DMS153 treated with DMSO at 0.1 percent for 48 hours (cell line): ENCODE measurements at regions not wholly inside any gene's neighbourhood (a gene's known extent, or its start where the extent isn't known, plus 50 kb on each side); places are given as distances from the start of the nearest gene placed in this dataset.
"Not testable (repeated sequence)": the region's sequence is repeated elsewhere in the genome, so short reads cannot be mapped to it uniquely, and the experiment has no call there.

Source experiments
- DNase-seq: peaks from one replicate; lab custom pipeline; 2025; ENCODE audit not compliant: unreplicated experiment; lab: John Stamatoyannopoulos, UW

DNA sequence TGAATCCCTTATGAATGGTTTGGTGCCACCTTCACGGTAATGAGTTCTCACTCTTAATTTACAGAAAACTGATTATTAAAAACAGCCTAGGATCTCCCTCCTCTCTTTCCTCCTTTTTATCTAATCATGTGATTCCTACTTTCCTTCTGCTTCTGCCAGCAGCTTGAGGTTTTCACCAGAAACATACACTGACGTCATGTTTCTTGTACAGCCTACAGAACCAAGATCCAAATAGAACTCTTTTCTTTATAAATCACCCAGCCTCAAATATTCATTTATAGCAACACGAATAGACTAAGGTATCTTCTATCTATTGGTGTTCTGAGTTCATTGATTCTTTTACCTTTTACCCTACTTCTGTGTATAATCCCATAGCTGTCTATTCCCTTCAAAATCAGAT, 388.9 kb upstream of the CDH10 start:
- no peak for DNase-seq

DNA sequence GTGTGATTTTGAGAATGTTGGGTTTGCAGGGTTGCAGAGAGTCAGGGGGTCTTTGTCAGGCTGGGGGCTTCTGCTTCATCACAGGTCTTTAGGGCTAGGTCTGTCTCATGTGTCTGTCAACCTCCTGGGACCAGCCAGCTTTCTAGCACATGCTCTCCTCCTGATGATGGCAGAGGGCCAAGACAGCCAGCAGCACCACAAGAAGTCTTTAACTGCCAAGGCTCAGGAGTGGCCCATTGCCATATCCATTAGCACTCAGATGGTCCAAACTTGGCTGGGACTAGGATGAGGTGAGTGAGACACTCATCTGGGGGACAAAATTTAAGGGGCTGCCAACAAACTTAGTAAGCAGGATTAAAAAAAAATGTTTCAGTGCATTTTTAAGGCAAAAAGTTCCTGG, 384.2 kb upstream of the CDH10 start:
- DNase-seq: no peak

DNA sequence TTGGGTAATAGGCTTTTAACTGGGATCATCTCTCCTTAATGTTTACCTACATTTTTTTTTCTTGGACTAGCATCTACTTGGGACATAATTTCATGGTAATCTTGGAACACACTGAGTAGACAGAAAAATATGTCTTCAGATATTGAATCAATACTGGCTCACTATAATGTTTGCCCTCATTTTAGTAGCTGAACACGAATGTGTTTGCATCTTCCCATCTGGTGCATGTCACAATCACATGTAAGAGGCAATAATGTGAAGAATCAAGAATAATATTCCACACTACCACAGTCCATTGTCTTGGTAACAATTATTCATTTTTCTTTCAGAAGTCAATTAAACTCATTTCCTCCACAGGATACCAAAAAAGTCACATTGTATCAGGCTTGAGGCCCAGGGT, 382.7 kb upstream of the CDH10 start:
- DNase-seq: no peak

DNA sequence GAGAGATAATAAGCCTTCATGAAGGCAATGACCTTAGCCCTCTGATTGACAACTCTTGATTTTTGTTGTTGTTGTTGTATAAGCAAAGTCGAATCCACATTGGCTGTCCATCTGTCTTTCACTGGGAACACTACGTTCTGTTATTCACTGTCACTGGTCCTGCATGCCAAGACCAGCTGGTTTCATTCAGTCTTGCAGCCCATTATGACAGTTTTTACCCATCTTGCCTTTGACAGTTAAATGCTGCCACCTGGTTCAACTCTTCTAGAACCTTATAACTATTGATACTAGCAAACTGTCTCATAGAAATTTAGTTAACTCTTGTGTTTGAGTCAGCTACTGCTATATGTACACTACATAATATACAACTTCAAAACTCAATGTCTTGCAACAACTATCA, 382.3 kb upstream of the CDH10 start:
- no peak for DNase-seq

DNA sequence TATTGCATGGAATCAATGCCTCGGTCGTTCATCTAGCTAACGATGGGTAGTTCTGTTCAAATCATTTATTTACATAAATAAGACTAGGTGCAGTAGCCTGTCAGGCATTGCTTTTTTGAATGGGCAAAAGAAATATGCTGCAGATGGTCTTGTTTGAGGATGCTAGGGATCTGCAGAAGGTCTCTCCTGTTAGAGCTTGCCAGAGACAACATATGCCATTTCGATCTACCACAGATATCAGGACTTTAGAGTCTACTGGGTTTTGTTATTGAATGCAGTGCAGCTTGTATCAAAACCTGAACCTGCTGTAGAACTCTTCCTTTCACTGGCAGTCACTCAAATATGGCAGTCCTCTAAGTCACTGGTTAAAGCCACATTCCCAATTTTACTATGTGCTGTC, 381.1 kb upstream of the CDH10 start:
- DNase-seq: no peak

DNA sequence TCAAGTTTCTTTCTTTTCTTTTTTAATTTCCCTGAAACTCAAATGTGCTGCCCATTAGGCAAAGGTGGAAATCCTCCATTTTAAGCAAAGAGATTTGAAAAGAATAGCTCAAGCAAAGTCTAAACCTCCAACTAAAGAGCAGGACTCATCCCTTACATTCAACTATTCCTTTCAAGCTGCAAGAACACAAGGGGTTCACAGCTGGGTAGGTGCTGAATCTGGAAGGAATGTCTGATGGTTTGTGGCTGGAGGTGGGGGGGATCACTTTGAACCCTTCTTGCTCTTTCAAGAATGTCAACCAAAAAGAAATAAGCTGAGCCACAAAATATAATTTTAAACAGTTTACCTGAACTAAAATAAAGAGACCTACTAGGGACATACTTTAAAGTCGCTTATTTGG, 375.7 kb upstream of the CDH10 start:
- DNase-seq: no peak

DNA sequence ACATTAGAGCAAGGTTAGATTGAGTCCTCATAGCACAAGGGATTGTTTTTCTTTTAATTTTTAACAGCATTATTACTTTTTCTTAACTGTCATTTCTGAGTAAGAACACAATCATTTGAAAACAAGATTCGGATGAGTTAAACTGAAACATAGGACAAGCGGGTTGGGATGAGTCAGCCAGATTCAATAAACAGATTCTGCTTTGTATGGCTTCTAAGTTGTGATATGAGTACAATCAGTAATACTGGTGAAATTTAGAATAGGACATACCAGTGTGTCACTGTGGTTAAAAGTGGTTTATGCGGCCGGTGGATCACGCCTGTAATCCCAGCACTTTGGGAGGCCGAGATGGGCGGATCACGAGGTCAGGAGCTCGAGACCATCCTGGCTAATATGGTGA, 364.3 kb upstream of the CDH10 start:
- DNase-seq: no peak

DNA sequence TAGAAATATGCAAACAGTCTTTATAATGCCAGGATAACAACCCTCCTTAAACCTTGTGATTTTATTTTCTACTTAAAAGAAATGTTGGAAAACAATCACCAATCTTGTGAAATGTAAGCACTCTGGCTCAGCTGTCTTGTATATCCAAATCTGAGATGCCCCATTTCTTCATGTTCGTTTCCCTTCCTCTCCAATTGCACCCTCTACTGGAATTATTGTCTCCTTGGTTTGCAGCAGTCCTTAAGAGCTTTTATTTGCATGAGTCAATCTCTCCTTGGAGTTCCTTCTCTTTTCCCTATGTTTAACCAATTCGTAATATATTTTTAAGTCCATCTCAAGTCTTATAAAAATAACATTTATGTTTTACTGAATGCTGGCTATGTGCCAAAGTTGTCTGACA, 362.0 kb upstream of the CDH10 start:
- no peak for DNase-seq

DNA sequence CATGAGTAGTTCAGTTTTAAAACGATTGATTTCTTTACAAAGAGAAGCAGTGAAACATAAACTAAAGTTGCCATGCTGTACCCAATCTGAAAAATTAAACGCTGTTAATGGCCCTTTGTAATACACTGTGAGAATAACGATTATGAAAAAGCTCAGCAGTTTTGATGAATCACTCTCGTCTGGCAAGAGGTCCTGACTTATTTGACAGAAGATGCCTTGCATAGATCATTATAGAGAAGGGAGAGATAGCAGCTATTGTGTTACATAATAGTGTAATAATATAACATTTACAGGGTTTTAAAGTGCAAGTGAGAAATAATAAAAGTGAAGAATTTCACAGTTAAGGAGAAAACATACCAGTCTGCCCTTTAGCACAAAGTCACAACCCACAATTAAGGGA, 361.5 kb upstream of the CDH10 start:
- DNase-seq: no peak

DNA sequence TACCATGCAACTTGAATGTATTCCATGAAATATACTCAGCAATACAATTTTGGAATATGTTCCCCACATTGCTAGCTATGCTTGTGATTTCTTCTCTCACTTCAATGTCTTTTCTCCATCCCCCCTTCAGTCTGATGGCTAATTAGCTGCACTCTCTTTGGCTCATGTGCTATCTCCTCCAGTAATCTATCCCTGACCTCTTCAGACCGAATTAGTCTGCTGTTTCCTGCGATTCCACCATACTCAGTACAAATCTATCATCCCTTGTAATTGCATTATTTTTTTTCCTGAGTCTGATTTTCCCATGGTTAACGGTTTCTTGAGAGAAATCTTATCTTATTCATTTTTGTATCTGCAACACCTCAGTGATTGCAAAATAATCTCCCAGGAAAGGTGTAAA, 360.7 kb upstream of the CDH10 start:
- DNase-seq: no peak

DNA sequence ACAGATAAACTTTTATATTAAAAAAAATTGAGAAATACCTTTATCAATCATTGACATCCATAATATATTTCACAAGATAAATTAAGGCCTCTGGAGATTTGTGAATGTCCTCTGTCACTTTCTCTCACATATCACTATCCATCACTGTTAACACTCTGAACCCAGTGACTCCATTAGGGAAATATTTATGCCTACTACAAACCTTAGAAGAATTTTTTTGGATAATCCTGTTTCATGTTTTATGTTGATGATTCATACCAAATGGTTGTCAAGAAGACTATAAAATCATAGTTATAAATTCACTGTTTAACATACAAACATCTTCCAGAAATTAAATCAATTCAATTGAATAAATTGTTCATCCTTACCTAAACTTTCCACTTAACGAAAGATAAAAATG, 357.6 kb upstream of the CDH10 start:
- DNase-seq: no peak

DNA sequence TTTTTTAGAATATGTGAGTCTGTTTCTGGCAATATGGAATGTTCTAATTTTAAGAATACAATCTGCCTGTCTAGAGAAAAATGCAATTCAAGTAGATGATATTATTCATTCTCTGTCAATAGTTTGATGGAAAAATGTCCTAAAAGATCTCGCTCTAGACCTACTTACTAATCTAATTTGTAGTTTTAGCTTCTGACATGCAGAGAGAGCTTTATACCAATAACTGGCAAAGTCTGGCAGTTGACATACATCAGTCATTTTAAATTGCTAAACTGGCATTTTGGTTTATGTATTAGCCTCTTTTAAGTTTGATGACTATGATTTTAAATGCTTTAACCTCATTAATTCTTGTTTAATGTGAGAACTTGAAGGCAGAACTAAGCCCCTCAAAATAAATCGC, 355.0 kb upstream of the CDH10 start:
- DNase-seq: no peak

DNA sequence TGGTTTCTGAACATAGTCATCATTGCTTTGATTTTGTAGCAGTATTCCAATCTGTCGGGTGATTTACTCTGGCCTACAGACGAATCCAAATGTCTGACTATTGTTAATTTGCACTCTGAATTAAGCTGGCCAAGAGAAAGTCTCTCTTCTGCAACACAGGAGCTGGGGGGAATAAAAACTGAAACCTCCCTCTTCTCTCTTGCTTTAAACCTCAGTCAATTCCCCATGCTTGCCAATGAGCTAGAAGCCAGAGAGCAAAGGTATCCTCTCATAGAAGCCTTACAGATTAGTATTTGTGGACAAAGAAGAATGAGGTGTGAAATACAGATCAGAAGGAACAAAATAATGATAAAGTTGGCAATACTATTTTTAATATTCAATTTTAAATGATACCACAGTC, 353.9 kb upstream of the CDH10 start:
- DNase-seq: no peak

DNA sequence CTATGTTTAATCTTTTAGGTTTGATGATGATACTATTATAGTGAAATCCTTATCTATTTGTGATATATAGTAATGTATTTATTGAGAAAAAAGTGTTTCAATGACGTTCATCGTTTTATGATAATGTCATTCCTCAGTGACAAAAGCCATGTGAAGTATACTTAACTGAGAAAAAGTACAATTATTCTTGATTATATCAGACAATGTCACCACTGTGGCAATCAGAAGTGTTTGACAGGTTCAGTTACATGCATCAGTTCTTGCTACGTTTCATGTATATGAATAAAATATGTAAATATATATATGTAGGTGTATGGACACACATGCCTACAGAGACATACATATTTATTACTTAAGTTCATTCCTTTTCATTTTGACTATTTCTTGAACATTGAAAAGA, 341.5 kb upstream of the CDH10 start:
- no peak for DNase-seq

DNA sequence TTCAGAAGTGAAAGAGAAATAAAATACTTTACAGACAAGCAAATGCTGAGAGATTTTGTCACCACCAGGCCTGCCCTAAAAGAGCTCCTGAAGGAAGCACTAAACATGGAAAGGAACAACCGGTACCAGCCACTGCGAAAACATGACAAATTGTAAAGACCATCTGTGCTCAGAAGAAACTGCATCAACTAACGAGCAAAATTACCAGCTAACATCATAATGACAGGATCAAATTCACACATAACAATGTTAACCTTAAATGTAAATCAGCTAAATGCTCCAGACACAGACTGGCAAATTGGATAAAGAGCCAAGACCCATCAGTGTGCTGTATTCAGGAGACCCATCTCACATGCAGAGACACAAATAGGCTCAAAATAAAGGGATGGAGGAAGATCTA, 333.8 kb upstream of the CDH10 start:
- not testable (repeated sequence) for DNase-seq

DNA sequence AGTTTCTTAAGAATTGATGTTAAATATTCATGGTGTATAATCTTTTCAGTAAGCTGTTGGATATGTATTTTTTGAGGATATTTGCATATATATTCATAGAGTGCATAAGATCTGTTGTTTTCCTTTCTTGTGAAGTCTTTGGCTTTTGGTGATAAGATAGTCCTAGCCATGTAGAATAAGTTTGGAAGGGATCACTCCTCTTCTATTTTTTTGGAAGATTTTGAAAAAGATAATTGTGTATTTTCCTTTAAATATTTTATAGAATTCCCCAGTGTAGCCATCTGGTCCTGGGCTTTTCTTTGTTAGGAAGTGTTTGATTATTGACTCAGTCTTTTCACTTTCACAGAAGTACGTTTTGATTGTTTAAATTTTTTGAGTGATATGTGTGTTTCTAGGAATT, 318.8 kb upstream of the CDH10 start:
- no peak for DNase-seq

DNA sequence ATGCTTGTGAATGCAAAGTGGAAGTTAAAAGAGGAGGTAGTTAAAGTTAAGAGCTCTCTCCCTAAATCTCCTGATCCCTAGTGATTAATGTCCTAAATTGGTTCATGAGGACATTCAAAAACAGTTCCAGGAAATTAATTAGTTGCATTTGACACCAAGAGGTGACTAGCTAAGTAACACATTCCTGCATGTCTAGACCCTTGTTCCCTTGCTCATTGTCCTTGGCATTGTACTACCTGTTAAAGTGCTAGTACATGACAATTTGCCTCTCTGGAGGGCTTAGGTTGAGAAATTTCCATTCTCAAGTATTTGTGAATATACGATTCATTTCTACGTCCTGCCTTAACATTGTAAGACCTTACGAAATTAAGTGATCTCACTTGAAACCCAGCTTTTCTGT, 278.6 kb upstream of the CDH10 start:
- DNase-seq: no peak

DNA sequence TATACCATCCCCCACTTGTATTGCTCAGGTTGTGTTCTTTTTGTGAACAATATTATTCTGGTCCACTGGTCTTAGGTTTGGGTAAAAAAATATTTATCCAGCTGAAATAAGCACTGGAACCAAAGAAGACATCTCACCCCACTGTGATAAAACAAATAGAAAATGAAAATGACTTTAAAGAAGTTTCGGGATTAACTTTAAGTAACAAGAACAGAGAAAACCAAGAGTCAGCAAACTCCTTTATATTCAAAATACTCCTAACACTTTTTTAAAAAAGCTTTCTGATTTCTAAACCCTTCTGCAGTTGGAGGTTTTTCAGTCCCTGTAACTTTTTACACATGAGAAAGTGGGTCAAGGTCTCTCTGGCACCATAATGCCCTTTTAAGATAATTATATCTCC, 273.9 kb upstream of the CDH10 start:
- DNase-seq: no peak

DNA sequence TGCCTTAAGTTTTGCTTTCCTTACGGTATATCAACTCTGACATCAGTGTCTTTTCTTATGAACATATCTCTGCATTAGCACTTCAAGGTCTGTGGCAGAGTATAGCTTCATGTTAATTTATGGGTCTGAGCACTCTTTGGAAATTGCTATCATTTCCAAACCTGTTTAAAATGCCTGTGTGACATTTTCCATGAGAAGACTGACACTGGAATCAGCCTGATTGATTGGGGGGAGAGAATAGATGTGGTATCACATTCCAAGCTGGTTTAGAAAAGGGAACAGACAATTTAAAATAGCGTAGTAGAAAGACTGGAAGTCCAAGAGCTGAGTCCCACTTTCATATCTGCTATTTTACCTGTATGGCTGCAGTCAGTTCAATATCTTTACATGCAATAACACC, 272.1 kb upstream of the CDH10 start:
- DNase-seq: no peak

DNA sequence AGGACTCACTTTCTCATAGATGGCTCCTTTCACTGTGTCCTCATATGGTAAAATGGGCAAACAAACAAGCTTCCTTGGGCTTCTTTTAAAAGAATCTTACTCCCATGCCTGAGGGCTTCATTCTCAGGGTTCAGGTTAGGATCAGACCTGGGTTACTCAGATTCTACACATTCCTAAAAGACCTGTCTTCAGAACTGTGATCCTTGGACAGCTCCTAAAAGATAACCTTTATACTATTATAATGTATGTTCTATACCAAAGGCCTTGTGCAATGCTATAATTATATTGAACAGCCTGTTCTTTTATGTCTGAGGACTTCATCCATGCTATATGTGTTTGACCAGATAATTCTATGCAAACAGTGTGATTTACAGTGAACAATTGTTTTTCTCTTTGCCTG, 264.4 kb upstream of the CDH10 start:
- no peak for DNase-seq

DNA sequence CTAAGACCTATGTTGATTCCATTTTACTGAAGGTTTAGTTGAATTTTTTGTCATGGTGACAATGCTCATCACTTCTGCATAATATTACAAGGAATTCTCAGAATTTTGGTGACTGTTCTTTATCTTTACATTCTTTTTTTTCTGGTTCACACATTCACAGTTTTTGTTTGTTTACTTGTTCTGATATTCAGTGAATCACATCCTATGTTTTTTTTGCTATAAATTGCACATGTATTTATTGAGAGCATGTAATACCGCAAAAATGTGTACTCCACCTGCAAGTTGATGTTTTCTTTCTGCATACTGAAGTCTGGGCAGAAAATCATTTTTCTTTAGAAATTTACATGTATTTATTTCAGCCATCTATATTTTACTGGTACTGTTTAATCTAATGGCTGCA, 261.9 kb upstream of the CDH10 start:
- DNase-seq: no peak

DNA sequence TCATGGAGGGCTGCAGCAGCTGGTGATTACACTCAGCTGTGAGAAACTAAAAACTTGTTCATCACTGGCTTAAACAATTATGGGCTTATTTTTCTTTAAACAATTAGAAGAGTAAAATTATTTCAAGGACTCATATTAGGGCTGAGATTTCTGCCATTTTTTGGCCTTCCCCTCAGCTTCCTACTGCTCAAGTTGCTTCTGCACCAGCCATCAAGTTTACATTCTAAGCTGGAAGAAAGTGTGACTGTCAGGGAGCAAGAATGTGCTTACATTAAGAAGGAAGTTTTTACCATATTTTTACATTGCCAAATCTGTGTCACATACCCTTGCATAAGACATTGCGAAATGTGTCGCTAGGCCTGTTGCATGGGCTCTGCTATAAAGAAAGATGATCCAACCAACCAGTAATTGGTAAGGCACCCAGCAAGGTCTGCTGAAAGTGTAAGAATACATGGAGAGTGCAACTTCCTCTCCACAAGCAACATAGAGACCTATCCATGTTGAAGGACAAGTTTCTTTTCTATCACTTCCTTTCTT, 260.3 kb upstream of the CDH10 start:
- no peak for DNase-seq

DNA sequence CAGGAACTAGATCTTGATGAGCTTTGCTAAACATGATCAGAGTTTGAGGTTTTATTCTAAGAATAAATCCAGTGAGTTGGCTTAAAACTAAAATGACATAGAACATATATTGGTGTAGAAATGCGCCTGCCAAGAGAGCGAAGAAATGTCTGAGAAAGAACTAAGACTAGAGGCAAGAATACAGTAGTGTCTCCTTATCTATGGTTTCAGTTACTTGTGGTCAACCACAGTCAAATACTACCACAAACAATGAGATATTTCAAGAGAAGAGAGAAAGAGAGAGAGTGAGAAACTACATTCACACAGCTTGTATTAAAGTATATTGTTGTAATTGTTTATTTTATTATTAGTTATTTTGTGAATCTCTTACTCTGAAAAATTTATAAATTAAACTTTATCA, 254.4 kb upstream of the CDH10 start:
- DNase-seq: no peak

DNA sequence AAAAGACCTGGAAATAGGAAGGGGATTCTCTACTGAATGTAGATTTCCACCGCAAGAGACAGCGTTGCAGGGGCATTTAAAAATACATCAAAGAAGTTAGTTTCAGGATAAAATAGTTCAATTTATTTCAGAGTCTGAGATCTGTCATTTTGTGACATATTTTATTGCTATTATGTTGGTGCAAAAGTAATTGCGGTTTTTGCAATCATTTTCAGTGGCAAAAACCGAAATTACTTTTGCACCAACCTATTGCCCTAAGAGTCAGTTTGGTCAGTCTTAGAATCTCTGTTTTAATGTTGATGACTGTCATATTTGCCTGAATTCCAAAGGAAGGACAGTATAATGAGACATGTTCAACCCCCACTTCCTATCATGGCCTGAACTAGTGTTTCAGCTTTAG, 219.5 kb upstream of the CDH10 start:
- no peak for DNase-seq
